BE2C (cell line): ENCODE measurements at regions not wholly inside any gene's neighbourhood (a gene's known extent, or its start where the extent isn't known, plus 50 kb on each side); places are given as distances from the start of the nearest gene placed in this dataset.

ENCODE experiments used
- DNase-seq: peaks from one replicate; pipeline ENCODE4 v3.0.0-alpha.2; 2020
- H3K27me3 ChIP-seq: fragments of 250-450 bp; sonication (Bioruptor Pico); 2 replicates; pipeline ENCODE4 v1.5.1; 2020; ENCODE audit warnings: mild to moderate bottlenecking
- H3K36me3 ChIP-seq: fragments of 250-450 bp; sonication (Bioruptor Pico); 2 replicates; pipeline ENCODE4 v1.5.1; 2020; ENCODE audit warnings: mild to moderate bottlenecking
- H3K4me1 ChIP-seq: fragments of 250-450 bp; sonication (Bioruptor Pico); 2 replicates; pipeline ENCODE4 v1.5.1; 2020
- H3K4me3 ChIP-seq: 2 replicates; pipeline ENCODE4 v1.5.1; 2011; ENCODE audit warnings: low read depth, low read length
- H3K9me3 ChIP-seq: fragments of 250-450 bp; sonication (Bioruptor Pico); 2 replicates; pipeline ENCODE4 v1.5.1; 2020
- CTCF ChIP-seq: IDR thresholded peaks from 2 replicates; pipeline ENCODE4 v1.5.1; 2012; ENCODE audit warnings: mild to moderate bottlenecking, low read depth, low read length

DNA sequence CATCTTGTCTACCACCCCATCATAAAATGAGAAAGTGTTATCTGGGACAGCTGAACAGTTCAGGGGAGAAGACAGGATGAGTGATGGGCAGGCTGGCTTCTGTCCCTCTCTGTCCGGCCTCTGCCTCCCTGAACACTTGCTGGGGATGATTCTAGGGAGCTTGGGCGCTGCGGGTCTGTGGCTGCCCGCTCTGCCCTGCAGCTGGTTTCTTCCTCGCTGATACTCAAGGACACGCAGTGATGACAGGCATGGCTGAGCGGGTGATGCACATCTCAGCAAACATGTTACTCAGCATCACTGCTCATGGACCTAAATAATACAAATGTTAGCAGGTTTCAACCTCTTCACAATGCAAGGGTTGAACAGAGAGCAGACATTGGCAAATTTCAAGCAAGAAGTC lies 161.1 kb downstream of the TMEM18 start:
- DNase-seq: no peak
- Histone ChIP-seq H3K27me3 (no peaks in the 10 kb centered on the region), H3K36me3 (no peaks in the 10 kb centered on the region), H3K9me3 (no peaks in the 10 kb centered on the region), H3K4me3 (no peak overlapping the region), H3K4me1 (no peaks in the 10 kb centered on the region)
- no peak for TF ChIP-seq CTCF

DNA sequence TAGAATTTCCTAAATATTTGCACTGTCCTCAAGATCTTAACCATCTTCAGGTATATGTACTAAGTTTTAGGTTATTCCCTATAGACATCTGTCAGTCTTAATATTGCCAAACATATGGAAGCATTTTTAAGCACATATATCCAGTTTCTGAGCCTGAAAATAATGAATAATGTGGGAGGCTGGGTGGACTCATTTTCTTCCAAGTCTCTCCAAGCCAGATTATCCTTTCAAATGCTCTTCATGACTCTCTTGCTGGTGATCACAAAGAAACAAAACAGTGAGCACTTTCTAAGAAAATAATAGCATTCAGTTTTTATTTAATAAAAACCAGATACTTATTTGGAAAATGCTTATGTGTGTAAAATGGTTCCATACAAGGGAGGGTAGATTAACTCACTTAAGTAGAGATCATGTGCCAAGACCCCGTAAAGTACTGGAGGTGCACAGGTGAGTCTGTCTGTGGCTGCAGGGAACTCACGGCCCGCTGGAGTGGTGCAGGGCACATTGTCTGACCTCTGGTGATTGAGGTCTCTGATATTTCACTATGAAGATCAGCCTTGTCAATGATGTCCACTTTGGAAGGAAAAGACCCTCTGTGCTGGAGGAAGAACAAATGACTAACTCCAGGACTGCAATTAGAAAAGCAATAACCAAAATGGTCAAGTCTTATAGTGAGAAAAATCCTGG lies 161.6 kb downstream of the TMEM18 start:
- DNase-seq: no peak
- no peak overlapping the region for H3K4me3 ChIP-seq
- no peak for TF ChIP-seq CTCF
- H3K27me3 ChIP-seq: no peaks in the 10 kb centered on the region
- H3K4me1 ChIP-seq: no peaks in the 10 kb centered on the region
- no peaks in the 10 kb centered on the region for H3K9me3 ChIP-seq
- H3K36me3 ChIP-seq: no peaks in the 10 kb centered on the region

- Histone ChIP-seq H3K9me3 (no peaks in the 10 kb centered on the region), H3K36me3 (no peaks in the 10 kb centered on the region), H3K27me3 (no peaks in the 10 kb centered on the region), H3K4me3 (no peak overlapping the region), H3K4me1 (no peaks in the 10 kb centered on the region)
- no peak for DNase-seq
- TF ChIP-seq CTCF: no peak
Measured at GRCh38 chr2:513981-514706, 163.1 kb downstream of the TMEM18 start.

- no peak for TF ChIP-seq CTCF
- Histone ChIP-seq H3K9me3 (no peaks in the 10 kb centered on the region), H3K27me3 (no peaks in the 10 kb centered on the region), H3K36me3 (no peaks in the 10 kb centered on the region), H3K4me3 (no peak overlapping the region), H3K4me1 (no peaks in the 10 kb centered on the region)
- DNase-seq: no peak
Measured at GRCh38 chr2:510839-511238, 166.4 kb downstream of the TMEM18 start.

DNA sequence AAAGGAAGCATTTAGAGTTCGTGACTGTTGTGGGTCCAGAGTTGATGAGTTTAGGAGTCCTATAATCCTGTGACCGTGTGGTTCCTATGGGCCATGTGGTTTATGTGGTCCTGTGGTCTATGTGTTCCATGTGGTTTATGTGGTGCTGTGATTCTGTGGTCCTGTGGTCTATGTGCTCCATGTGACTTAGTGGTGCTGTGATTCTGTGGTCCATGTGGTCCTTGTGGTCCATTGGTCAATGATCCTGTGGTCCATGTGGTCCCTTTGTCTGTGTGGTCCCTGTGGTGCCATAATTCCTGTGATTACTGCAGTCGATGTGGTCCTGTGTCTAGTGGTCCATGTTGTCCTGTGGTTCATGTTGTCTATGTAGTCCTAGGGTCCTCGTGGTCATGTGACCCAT lies 167.3 kb downstream of the TMEM18 start:
- no peaks in the 10 kb centered on the region for H3K4me1 ChIP-seq
- no peaks in the 10 kb centered on the region for H3K36me3 ChIP-seq
- no peak overlapping the region for H3K4me3 ChIP-seq
- H3K9me3 ChIP-seq: no peaks in the 10 kb centered on the region
- no peaks in the 10 kb centered on the region for H3K27me3 ChIP-seq
- no peak for DNase-seq
- no peak for TF ChIP-seq CTCF

DNA sequence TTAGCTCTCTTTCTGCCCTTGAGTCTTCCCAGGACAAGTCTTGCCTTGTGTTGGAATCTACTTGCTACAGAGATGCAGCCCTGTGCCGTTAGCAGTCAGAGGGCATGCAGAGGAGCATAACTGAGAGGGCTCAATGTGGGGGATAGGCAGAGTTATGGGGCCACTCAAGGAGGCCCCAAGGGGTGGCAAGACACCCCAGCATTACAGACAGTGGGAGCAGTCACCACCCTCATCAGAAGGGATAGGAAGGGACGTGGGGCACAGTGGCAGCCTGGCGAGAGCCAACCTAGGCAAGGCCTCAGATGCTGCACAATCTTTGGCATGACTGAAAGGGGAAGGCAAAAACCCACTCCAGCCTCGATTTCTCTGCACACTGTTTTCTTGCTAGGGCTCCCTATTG lies 169.1 kb downstream of the TMEM18 start:
- no peak overlapping the region for H3K4me3 ChIP-seq
- H3K9me3 ChIP-seq: no peaks in the 10 kb centered on the region
- no peaks in the 10 kb centered on the region for H3K27me3 ChIP-seq
- no peaks in the 10 kb centered on the region for H3K4me1 ChIP-seq
- H3K36me3 ChIP-seq: no peaks in the 10 kb centered on the region
- no peak for TF ChIP-seq CTCF
- DNase-seq: no peak
